Neural cell (in vitro differentiated cells): ENCODE measurements at regions not wholly inside any gene's neighbourhood (a gene's known extent, or its start where the extent isn't known, plus 50 kb on each side); places are given as distances from the start of the nearest gene placed in this dataset.

Experiments
- H2AFZ ChIP-seq: fragments of 200-600, 300-800 bp; sonication (generic), shearing (Covaris generic); 2 replicates; pipeline ENCODE4 v1.6.0; 2014; ENCODE audit warnings: low read depth, mild to moderate bottlenecking, antibody characterized with exemption, low read length, moderate library complexity
- H3F3A ChIP-seq: fragments of 200-600 bp; shearing (Covaris generic); 2 replicates; pipeline ENCODE4 v1.6.1; 2016; ENCODE audit warnings: mild to moderate bottlenecking, moderate library complexity, mixed read lengths, antibody characterized with exemption, low read length; ENCODE audit not compliant: insufficient read depth, poor library complexity, severe bottlenecking
- H3K27ac ChIP-seq: fragments of 200-600, 300-800 bp; sonication (generic), shearing (Covaris generic); 2 replicates; pipeline ENCODE4 v1.5.1; 2014; ENCODE audit warnings: mild to moderate bottlenecking, low read length, moderate library complexity
- H3K27me3 ChIP-seq: fragments of 300-800, 200-600 bp; sonication (generic), shearing (Covaris generic); 2 replicates; pipeline ENCODE4 v1.6.0; 2014; ENCODE audit warnings: mild to moderate bottlenecking, low read depth, low read length, moderate library complexity; ENCODE audit not compliant: insufficient read depth
- H3K36me3 ChIP-seq: fragments of 300-800, 200-600 bp; sonication (generic), shearing (Covaris generic); 2 replicates; pipeline ENCODE4 v1.5.1; 2014; ENCODE audit warnings: mild to moderate bottlenecking, antibody characterized with exemption, low read length, moderate library complexity; ENCODE audit not compliant: insufficient read depth
- H3K4me2 ChIP-seq: fragments of 300-800, 200-600 bp; sonication (generic), shearing (Covaris generic); 2 replicates; pipeline ENCODE4 v1.6.0; 2014; ENCODE audit warnings: mild to moderate bottlenecking, low read length
- H3K4me3 ChIP-seq: fragments of 300-800, 200-600 bp; sonication (generic), shearing (Covaris generic); 2 replicates; pipeline ENCODE4 v1.5.1; 2014; ENCODE audit warnings: mild to moderate bottlenecking, low read length, moderate library complexity
- H3K79me2 ChIP-seq: fragments of 200-600 bp; shearing (Covaris generic); replicated peaks from 2 replicates; pipeline ENCODE4 v1.6.0; 2014; ENCODE audit warnings: mild to moderate bottlenecking, low read length, moderate library complexity; ENCODE audit not compliant: insufficient read depth
- H3K9ac ChIP-seq: fragments of 300-800, 200-600 bp; sonication (generic), shearing (Covaris generic); 2 replicates; pipeline ENCODE4 v1.6.1; 2016; ENCODE audit warnings: mild to moderate bottlenecking, low read length, mixed read lengths
- H3K9me2 ChIP-seq: fragments of 200-600 bp; shearing (Covaris generic); 2 replicates; pipeline ENCODE4 v1.6.1; 2016; ENCODE audit warnings: mild to moderate bottlenecking, low read length, mixed read lengths; ENCODE audit not compliant: insufficient read depth
- H3K9me3 ChIP-seq: fragments of 200-600, 300-800 bp; sonication (generic), shearing (Covaris generic); 2 replicates; pipeline ENCODE4 v1.6.1; 2016; ENCODE audit warnings: mild to moderate bottlenecking, mixed run types, low read length, moderate library complexity, mixed read lengths
- H4K20me1 ChIP-seq: fragments of 200-600 bp; shearing (Covaris generic); 2 replicates; pipeline ENCODE4 v1.6.1; 2016; ENCODE audit warnings: mild to moderate bottlenecking, mixed run types; ENCODE audit not compliant: insufficient read depth
- EP300 ChIP-seq: fragments of 450-650 bp; conservative IDR thresholded peaks from 2 replicates; pipeline ENCODE4 v1.6.1; 2014; ENCODE audit warnings: antibody characterized with exemption, mild to moderate bottlenecking, moderate library complexity; ENCODE audit not compliant: poor library complexity, severe bottlenecking
- EZH2 ChIP-seq: fragments of 200-600, 300-800 bp; shearing (Covaris generic), sonication (generic); IDR thresholded peaks from 2 replicates; pipeline ENCODE4 v1.6.1; 2014; ENCODE audit warnings: antibody characterized with exemption, low read length, borderline replicate concordance, mild to moderate bottlenecking; ENCODE audit not compliant: insufficient read depth, poor library complexity, severe bottlenecking
- MXI1 ChIP-seq: fragments of 450-650 bp; conservative IDR thresholded peaks from 2 replicates; pipeline ENCODE4 v1.6.1; 2014; ENCODE audit warnings: antibody characterized with exemption, mild to moderate bottlenecking; ENCODE audit not compliant: poor library complexity, severe bottlenecking
- POLR2AphosphoS5 ChIP-seq: IDR thresholded peaks from 2 replicates; pipeline ENCODE4 v1.6.1; 2012
- RAD21 ChIP-seq: fragments of 450-650 bp; conservative IDR thresholded peaks from 2 replicates; pipeline ENCODE4 v1.6.1; 2014; ENCODE audit warnings: antibody characterized with exemption, mild to moderate bottlenecking, moderate library complexity
- SMC3 ChIP-seq: fragments of 450-650 bp; conservative IDR thresholded peaks from 2 replicates; pipeline ENCODE4 v1.6.1; 2014; ENCODE audit warnings: antibody characterized with exemption, mild to moderate bottlenecking, moderate library complexity; ENCODE audit not compliant: poor library complexity
- TAF1 ChIP-seq: IDR thresholded peaks from 2 replicates; pipeline ENCODE4 v1.6.1; 2012; ENCODE audit warnings: low read depth
- TF ChIP-seq, protein P1 (sequence below): IDR thresholded peaks from 2 replicates; pipeline ENCODE4 v1.6.1; 2012; ENCODE audit warnings: borderline replicate concordance
- TF ChIP-seq, protein P2 (sequence below): fragments of 450-650 bp; IDR thresholded peaks from 2 replicates; pipeline ENCODE4 v1.5.1; 2014; ENCODE audit warnings: antibody characterized with exemption, mild to moderate bottlenecking, moderate library complexity; ENCODE audit not compliant: poor library complexity, severe bottlenecking

DNA sequence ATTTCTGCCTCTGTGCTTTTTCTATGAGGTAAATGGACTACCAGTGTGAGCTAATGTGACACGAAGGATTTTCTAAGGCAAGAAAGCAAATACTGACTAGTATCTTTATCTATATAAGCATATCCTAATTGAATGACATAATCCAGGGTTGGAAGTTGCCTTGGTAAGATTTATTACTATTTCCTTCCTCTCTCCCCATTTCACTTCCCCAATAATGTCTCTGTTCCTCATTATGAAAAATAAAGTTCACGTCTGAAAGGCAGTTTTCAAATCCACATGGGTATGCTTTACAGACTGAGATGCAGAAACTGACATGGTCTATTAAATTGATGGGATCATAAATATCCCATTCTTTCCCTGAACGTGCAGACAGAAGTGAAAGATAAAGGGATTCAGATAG lies 86.0 kb downstream of the DTWD1 start:
- Histone ChIP-seq H3K36me3 (no peaks in the 10 kb centered on the region), H2AFZ (no peak overlapping the region), H3K9me3 (no peaks in the 10 kb centered on the region), H3K79me2 (no peaks in the 10 kb centered on the region), H3K27ac (no peak overlapping the region), H3K4me3 (no peak overlapping the region), H3K4me2 (no peak overlapping the region), H3K27me3 (no peaks in the 10 kb centered on the region), H3K9me2 (no peaks in the 10 kb centered on the region), H4K20me1 (no peaks in the 10 kb centered on the region), H3K9ac (no peak overlapping the region), H3F3A (no peaks in the 10 kb centered on the region)
- TF ChIP-seq, protein P1, sequence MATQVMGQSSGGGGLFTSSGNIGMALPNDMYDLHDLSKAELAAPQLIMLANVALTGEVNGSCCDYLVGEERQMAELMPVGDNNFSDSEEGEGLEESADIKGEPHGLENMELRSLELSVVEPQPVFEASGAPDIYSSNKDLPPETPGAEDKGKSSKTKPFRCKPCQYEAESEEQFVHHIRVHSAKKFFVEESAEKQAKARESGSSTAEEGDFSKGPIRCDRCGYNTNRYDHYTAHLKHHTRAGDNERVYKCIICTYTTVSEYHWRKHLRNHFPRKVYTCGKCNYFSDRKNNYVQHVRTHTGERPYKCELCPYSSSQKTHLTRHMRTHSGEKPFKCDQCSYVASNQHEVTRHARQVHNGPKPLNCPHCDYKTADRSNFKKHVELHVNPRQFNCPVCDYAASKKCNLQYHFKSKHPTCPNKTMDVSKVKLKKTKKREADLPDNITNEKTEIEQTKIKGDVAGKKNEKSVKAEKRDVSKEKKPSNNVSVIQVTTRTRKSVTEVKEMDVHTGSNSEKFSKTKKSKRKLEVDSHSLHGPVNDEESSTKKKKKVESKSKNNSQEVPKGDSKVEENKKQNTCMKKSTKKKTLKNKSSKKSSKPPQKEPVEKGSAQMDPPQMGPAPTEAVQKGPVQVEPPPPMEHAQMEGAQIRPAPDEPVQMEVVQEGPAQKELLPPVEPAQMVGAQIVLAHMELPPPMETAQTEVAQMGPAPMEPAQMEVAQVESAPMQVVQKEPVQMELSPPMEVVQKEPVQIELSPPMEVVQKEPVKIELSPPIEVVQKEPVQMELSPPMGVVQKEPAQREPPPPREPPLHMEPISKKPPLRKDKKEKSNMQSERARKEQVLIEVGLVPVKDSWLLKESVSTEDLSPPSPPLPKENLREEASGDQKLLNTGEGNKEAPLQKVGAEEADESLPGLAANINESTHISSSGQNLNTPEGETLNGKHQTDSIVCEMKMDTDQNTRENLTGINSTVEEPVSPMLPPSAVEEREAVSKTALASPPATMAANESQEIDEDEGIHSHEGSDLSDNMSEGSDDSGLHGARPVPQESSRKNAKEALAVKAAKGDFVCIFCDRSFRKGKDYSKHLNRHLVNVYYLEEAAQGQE: no peak
- TF ChIP-seq, protein P2, sequence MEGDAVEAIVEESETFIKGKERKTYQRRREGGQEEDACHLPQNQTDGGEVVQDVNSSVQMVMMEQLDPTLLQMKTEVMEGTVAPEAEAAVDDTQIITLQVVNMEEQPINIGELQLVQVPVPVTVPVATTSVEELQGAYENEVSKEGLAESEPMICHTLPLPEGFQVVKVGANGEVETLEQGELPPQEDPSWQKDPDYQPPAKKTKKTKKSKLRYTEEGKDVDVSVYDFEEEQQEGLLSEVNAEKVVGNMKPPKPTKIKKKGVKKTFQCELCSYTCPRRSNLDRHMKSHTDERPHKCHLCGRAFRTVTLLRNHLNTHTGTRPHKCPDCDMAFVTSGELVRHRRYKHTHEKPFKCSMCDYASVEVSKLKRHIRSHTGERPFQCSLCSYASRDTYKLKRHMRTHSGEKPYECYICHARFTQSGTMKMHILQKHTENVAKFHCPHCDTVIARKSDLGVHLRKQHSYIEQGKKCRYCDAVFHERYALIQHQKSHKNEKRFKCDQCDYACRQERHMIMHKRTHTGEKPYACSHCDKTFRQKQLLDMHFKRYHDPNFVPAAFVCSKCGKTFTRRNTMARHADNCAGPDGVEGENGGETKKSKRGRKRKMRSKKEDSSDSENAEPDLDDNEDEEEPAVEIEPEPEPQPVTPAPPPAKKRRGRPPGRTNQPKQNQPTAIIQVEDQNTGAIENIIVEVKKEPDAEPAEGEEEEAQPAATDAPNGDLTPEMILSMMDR: no peak
- no peak for TF ChIP-seq SMC3
- peak; percentile 26 for TF ChIP-seq EP300
- no peak for TF ChIP-seq RAD21
- TF ChIP-seq EZH2: no peak
- TF ChIP-seq POLR2AphosphoS5: no peak
- TF ChIP-seq MXI1: no peak

DNA sequence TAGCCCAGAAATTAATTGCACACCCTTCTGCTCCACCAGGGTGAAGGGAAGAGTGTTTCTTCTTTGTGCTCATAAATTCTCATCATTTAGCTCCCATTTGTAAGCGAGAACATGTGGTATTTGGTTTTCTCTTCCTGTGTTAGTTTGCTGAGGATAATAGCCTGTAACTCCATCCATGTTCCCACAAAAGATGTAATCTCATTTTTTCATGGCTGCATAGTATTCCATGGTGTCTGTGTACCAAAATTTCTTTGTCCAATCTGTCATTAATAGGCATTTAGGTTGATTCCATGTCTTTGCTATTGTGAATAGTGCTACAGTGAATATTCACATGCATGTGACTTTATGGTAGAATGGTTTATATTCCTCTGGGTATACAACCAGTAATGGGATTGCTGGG lies 86.8 kb downstream of the DTWD1 start:
- H2AFZ ChIP-seq: no peak overlapping the region
- H3K9me3 ChIP-seq: no peaks in the 10 kb centered on the region
- H3K79me2 ChIP-seq: no peaks in the 10 kb centered on the region
- no peak overlapping the region for H3K27ac ChIP-seq
- H3K4me3 ChIP-seq: no peak overlapping the region
- H3K4me2 ChIP-seq: no peak overlapping the region
- TF ChIP-seq POLR2AphosphoS5 (no peak), MXI1 (no peak), EZH2 (no peak), SMC3 (no peak), EP300 (no peak), RAD21 (no peak), TAF1 (no peak)
- TF ChIP-seq, protein P2: no peak
- TF ChIP-seq, protein P1: no peak
- no peaks in the 10 kb centered on the region for H3K36me3 ChIP-seq
- H3F3A ChIP-seq: no peaks in the 10 kb centered on the region
- H3K27me3 ChIP-seq: no peaks in the 10 kb centered on the region
- H3K9me2 ChIP-seq: no peaks in the 10 kb centered on the region
- no peaks in the 10 kb centered on the region for H4K20me1 ChIP-seq
- no peak overlapping the region for H3K9ac ChIP-seq
